HFFc6 (cell line): ENCODE measurements at regions not wholly inside any gene's neighbourhood (a gene's known extent, or its start where the extent isn't known, plus 50 kb on each side); places are given as distances from the start of the nearest gene placed in this dataset.

Experiments used
- DNase-seq: peaks from one replicate; pipeline ENCODE4 v3.0.0-alpha.2; 2018
- H3K27ac Mint-ChIP-seq: 2 replicates; pipeline ENCODE4 v1.8.0; 2020; ENCODE audit warnings: mild to moderate bottlenecking, mixed read lengths
- H3K27me3 Mint-ChIP-seq: 2 replicates; pipeline ENCODE4 v1.8.0; 2021; ENCODE audit warnings: mild to moderate bottlenecking, moderate library complexity, mixed read lengths; ENCODE audit not compliant: insufficient read depth
- H3K36me3 Mint-ChIP-seq: 2 replicates; pipeline ENCODE4 v1.8.0; 2021; ENCODE audit warnings: low read depth, mixed read lengths
- H3K4me1 Mint-ChIP-seq: 2 replicates; pipeline ENCODE4 v1.8.0; 2020; ENCODE audit warnings: low read depth, mixed read lengths
- H3K4me3 Mint-ChIP-seq: 2 replicates; pipeline ENCODE4 v1.8.0; 2020; ENCODE audit warnings: mild to moderate bottlenecking, moderate library complexity, mixed read lengths
- H3K9me3 Mint-ChIP-seq: 2 replicates; pipeline ENCODE4 v1.8.0; 2020; ENCODE audit warnings: mild to moderate bottlenecking, mixed read lengths
- CTCF ChIP-seq: fragments of 200-600 bp; sonication (generic); IDR thresholded peaks from 2 replicates; pipeline ENCODE4 v1.5.0; 2021; ENCODE audit warnings: antibody characterized with exemption, mild to moderate bottlenecking

GRCh38 chr17:62892061-62892675 is 73.9 kb upstream of the TANC2 start:
- Mint-ChIP-seq H3K27ac (peak overlapping the region; percentile 90), H3K27me3 (peaks cover 1% of the 10 kb centered on the region; the same call in 1 of the 2 replicates), H3K36me3 (no peaks in the 10 kb centered on the region), H3K4me3 (peak overlapping the region; percentile 47), H3K4me1 (peaks cover 59% of the 10 kb centered on the region), H3K9me3 (no peaks in the 10 kb centered on the region)
- DNase-seq: no peak
- TF ChIP-seq CTCF: no peak

- DNase-seq: no peak
- no peaks in the 10 kb centered on the region for H3K9me3 Mint-ChIP-seq
- H3K4me1 Mint-ChIP-seq: peaks cover 54% of the 10 kb centered on the region
- H3K27ac Mint-ChIP-seq: no peak overlapping the region
- TF ChIP-seq CTCF: no peak
- no peak overlapping the region for H3K4me3 Mint-ChIP-seq
- H3K27me3 Mint-ChIP-seq: peaks cover 1% of the 10 kb centered on the region; the same call in 1 of the 2 replicates
- no peaks in the 10 kb centered on the region for H3K36me3 Mint-ChIP-seq
These were observed 74.4 kb upstream of the TANC2 start for GRCh38 chr17:62891659-62892058.

GRCh38 chr17:62888765-62889164 is 77.3 kb upstream of the TANC2 start:
- Mint-ChIP-seq H3K9me3 (no peaks in the 10 kb centered on the region), H3K4me1 (peaks cover 41% of the 10 kb centered on the region), H3K4me3 (no peak overlapping the region), H3K27ac (no peak overlapping the region), H3K36me3 (no peaks in the 10 kb centered on the region), H3K27me3 (no peaks in the 10 kb centered on the region)
- no peak for TF ChIP-seq CTCF
- no peak for DNase-seq

GRCh38 chr17:62888148-62888547 is 77.9 kb upstream of the TANC2 start:
- no peaks in the 10 kb centered on the region for H3K36me3 Mint-ChIP-seq
- no peak for TF ChIP-seq CTCF
- no peaks in the 10 kb centered on the region for H3K27me3 Mint-ChIP-seq
- H3K4me1 Mint-ChIP-seq: peaks cover 41% of the 10 kb centered on the region
- no peak for DNase-seq
- no peaks in the 10 kb centered on the region for H3K9me3 Mint-ChIP-seq
- H3K4me3 Mint-ChIP-seq: no peak overlapping the region
- no peak overlapping the region for H3K27ac Mint-ChIP-seq

- no peak overlapping the region for H3K27ac Mint-ChIP-seq
- no peak overlapping the region for H3K4me3 Mint-ChIP-seq
- H3K36me3 Mint-ChIP-seq: no peaks in the 10 kb centered on the region
- no peak for DNase-seq
- no peaks in the 10 kb centered on the region for H3K9me3 Mint-ChIP-seq
- H3K4me1 Mint-ChIP-seq: peaks cover 41% of the 10 kb centered on the region
- TF ChIP-seq CTCF: no peak
- no peaks in the 10 kb centered on the region for H3K27me3 Mint-ChIP-seq
These were observed 78.6 kb upstream of the TANC2 start for GRCh38 chr17:62887437-62887836.

GRCh38 chr17:62884781-62885180 is 76.7 kb upstream of the MARCHF10 start:
- Mint-ChIP-seq H3K4me3 (no peak overlapping the region), H3K27ac (no peak overlapping the region)

More at GRCh38 chr17:62884781-62885180, 76.7 kb upstream of the MARCHF10 start:
- peaks cover 31% of the 10 kb centered on the region for H3K4me1 Mint-ChIP-seq
- no peak for DNase-seq
- no peaks in the 10 kb centered on the region for H3K36me3 Mint-ChIP-seq
- H3K9me3 Mint-ChIP-seq: no peaks in the 10 kb centered on the region
- no peaks in the 10 kb centered on the region for H3K27me3 Mint-ChIP-seq
- no peak for TF ChIP-seq CTCF
